GM13976 (cell line): ENCODE measurements at regions not wholly inside any gene's neighbourhood (a gene's known extent, or its start where the extent isn't known, plus 50 kb on each side); places are given as distances from the start of the nearest gene placed in this dataset.

Experiments used
- DNase-seq: peaks from one replicate; pipeline ENCODE4 v3.0.0; 2012; ENCODE audit warnings: low spot score
- CTCF ChIP-seq: IDR thresholded peaks from 2 replicates; pipeline ENCODE4 v1.5.1; 2012; ENCODE audit warnings: borderline replicate concordance, mild to moderate bottlenecking; ENCODE audit not compliant: insufficient read depth; ENCODE audit errors: extremely low read depth, missing control alignments, control extremely low read depth
- in situ Hi-C: fragments of 300-500 bp; cut with MboI; formaldehyde crosslinking; loops from one replicate; pipeline ENCODE4 v1.12.0; 2022; ENCODE audit warnings: low sequenced_read_pairs, mixed read lengths, inconsistent platforms; ENCODE audit not compliant: unreplicated experiment

- in situ Hi-C loops, result no loop called here
- no peak for TF ChIP-seq CTCF
- DNase-seq, result no peak
Observed at GRCh38 chr12:28827861-28828260, 321.2 kb upstream of the FAR2 start.

- in situ Hi-C loops, result no loop called here
- no peak for DNase-seq
- TF ChIP-seq CTCF, result no peak
Observed at GRCh38 chr12:28828318-28828717, 320.8 kb upstream of the FAR2 start.

- in situ Hi-C loops, result no loop called here
- TF ChIP-seq CTCF, result no peak
- DNase-seq, result no peak
Observed at GRCh38 chr12:28830491-28830890, 318.6 kb upstream of the FAR2 start.

- no peak for TF ChIP-seq CTCF
- in situ Hi-C loops, result no loop called here
- DNase-seq, result no peak
Observed at GRCh38 chr12:28844718-28845117, 304.4 kb upstream of the FAR2 start.

GRCh38 chr12:28851781-28852180 is 297.3 kb upstream of the FAR2 start:
- in situ Hi-C loops, result no loop called here
- no peak for DNase-seq
- TF ChIP-seq CTCF, result no peak

GRCh38 chr12:28855761-28856310 is 293.2 kb upstream of the FAR2 start:
- no peak for DNase-seq
- in situ Hi-C loops, result no loop called here
- TF ChIP-seq CTCF, result no peak

GRCh38 chr12:28857369-28857768 is 291.7 kb upstream of the FAR2 start:
- in situ Hi-C loops, result no loop called here
- no peak for DNase-seq
- TF ChIP-seq CTCF, result no peak
